ENCODE measurements at regions not wholly inside any gene's neighbourhood (a gene's known extent, or its start where the extent isn't known, plus 50 kb on each side); places are given as distances from the start of the nearest gene placed in this dataset.

DNA sequence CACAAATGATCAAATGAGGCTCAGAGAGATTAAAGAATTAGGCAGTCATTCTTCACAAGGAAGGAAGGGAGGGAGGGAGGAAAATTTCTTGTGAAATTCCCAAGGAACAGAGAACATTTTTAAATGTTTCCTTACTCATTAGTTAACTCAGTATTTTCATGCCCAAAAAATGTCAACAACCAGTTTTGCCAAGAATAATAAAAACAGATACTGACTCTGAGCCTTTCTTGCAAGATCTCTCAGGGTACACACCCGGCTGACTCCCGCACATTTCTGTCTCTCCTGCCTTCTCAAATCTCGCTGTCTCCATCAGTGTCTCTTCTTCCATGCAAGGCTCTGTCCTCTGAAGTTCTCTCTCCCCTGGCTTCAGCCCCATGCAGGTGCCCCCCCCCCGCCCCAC lies 265.9 kb downstream of the TJP1 start:
- no peak for TF ChIP-seq CTCF (IDR thresholded peaks at IDR 0.05)
- TF ChIP-seq POLR2A (IDR thresholded peaks at IDR 0.05), result no peak
- TF ChIP-seq POLR2AphosphoS5 (IDR thresholded peaks at IDR 0.05), result no peak
- TF ChIP-seq EP300 (IDR thresholded peaks at IDR 0.05), result no peak

Measured in sigmoid colon (tissue), 4 donors.